Progenitor cell of endocrine pancreas (in vitro differentiated cells): ENCODE measurements at regions not wholly inside any gene's neighbourhood (a gene's known extent, or its start where the extent isn't known, plus 50 kb on each side); places are given as distances from the start of the nearest gene placed in this dataset.

Experiments
- DNase-seq: peaks from one replicate; pipeline ENCODE4 v3.0.0; 2021; ENCODE audit warnings: low spot score; ENCODE audit not compliant: unreplicated experiment
- H3K27ac Mint-ChIP-seq: 2 replicates; pipeline ENCODE4 v1.8.0; 2021; ENCODE audit warnings: mild to moderate bottlenecking, moderate library complexity, mixed read lengths
- H3K27me3 Mint-ChIP-seq: 2 replicates; pipeline ENCODE4 v1.8.0; 2021; ENCODE audit warnings: mixed read lengths
- H3K36me3 Mint-ChIP-seq: 2 replicates; pipeline ENCODE4 v1.8.0; 2022; ENCODE audit warnings: mixed read lengths; ENCODE audit not compliant: insufficient read depth
- H3K4me1 Mint-ChIP-seq: 2 replicates; pipeline ENCODE4 v1.8.0; 2021; ENCODE audit warnings: low read depth, mixed read lengths
- H3K4me3 Mint-ChIP-seq: 2 replicates; pipeline ENCODE4 v1.8.0; 2021; ENCODE audit warnings: low read depth, mild to moderate bottlenecking, moderate library complexity, mixed read lengths
- H3K9me3 Mint-ChIP-seq: 2 replicates; pipeline ENCODE4 v1.8.0; 2021; ENCODE audit warnings: low read depth, mixed read lengths
- CTCF ChIP-seq: fragments of 200-600 bp; sonication (generic); IDR thresholded peaks from one replicate; pipeline ENCODE4 v1.5.0; 2021; ENCODE audit warnings: antibody characterized with exemption, mild to moderate bottlenecking; ENCODE audit not compliant: unreplicated experiment

GRCh38 chr2:236746833-236747232, 177.2 kb downstream of the ACKR3 start:
- Mint-ChIP-seq H3K27me3 (peaks cover 33% of the 10 kb centered on the region), H3K36me3 (no peaks in the 10 kb centered on the region), H3K4me3 (no peak overlapping the region), H3K27ac (peak overlapping the region; percentile 63), H3K9me3 (no peaks in the 10 kb centered on the region), H3K4me1 (peaks cover 53% of the 10 kb centered on the region)
- TF ChIP-seq CTCF: no peak
- DNase-seq: no peak

- TF ChIP-seq CTCF: no peak
- Mint-ChIP-seq H3K27me3 (peaks cover 30% of the 10 kb centered on the region), H3K4me3 (no peak overlapping the region), H3K4me1 (peaks cover 51% of the 10 kb centered on the region), H3K36me3 (no peaks in the 10 kb centered on the region), H3K9me3 (no peaks in the 10 kb centered on the region), H3K27ac (peak overlapping the region; percentile 63)
- no peak for DNase-seq
Measured at GRCh38 chr2:236747426-236747825, 177.8 kb downstream of the ACKR3 start.

GRCh38 chr2:236747925-236748324, 178.3 kb downstream of the ACKR3 start:
- no peaks in the 10 kb centered on the region for H3K36me3 Mint-ChIP-seq
- H3K9me3 Mint-ChIP-seq: no peaks in the 10 kb centered on the region
- H3K27me3 Mint-ChIP-seq: peaks cover 26% of the 10 kb centered on the region
- no peak overlapping the region for H3K27ac Mint-ChIP-seq
- H3K4me3 Mint-ChIP-seq: no peak overlapping the region
- no peak for DNase-seq
- no peak for TF ChIP-seq CTCF
- H3K4me1 Mint-ChIP-seq: peaks cover 51% of the 10 kb centered on the region

- H3K27ac Mint-ChIP-seq: no peak overlapping the region
- H3K4me1 Mint-ChIP-seq: peaks cover 51% of the 10 kb centered on the region
- no peaks in the 10 kb centered on the region for H3K9me3 Mint-ChIP-seq
- no peaks in the 10 kb centered on the region for H3K36me3 Mint-ChIP-seq
- H3K4me3 Mint-ChIP-seq: no peak overlapping the region
- no peak for TF ChIP-seq CTCF
- DNase-seq: no peak
- peaks cover 24% of the 10 kb centered on the region for H3K27me3 Mint-ChIP-seq
Measured at GRCh38 chr2:236748385-236748784, 178.8 kb downstream of the ACKR3 start.

GRCh38 chr2:236748801-236749200, 179.2 kb downstream of the ACKR3 start:
- Mint-ChIP-seq H3K27ac (no peak overlapping the region), H3K27me3 (peaks cover 21% of the 10 kb centered on the region), H3K4me1 (peaks cover 49% of the 10 kb centered on the region), H3K4me3 (no peak overlapping the region), H3K36me3 (no peaks in the 10 kb centered on the region), H3K9me3 (no peaks in the 10 kb centered on the region)
- TF ChIP-seq CTCF: no peak
- DNase-seq: no peak
